LNCaP clone FGC (cell line): ENCODE measurements at regions not wholly inside any gene's neighbourhood (a gene's known extent, or its start where the extent isn't known, plus 50 kb on each side); places are given as distances from the start of the nearest gene placed in this dataset.

Experiments
- DNase-seq: peaks from one replicate; pipeline ENCODE4 v3.0.0-alpha.2; 2011; ENCODE audit warnings: low read depth
- H3K4me3 ChIP-seq: 2 replicates; pipeline ENCODE4 v1.5.1; 2011; ENCODE audit warnings: mild to moderate bottlenecking, low read depth, low read length, control low read depth
- TF ChIP-seq, protein P1 (sequence below): IDR thresholded peaks from 2 replicates; pipeline ENCODE4 v1.5.1; 2012; ENCODE audit warnings: mild to moderate bottlenecking; ENCODE audit not compliant: control insufficient read depth, insufficient read depth; ENCODE audit errors: extremely low read depth

DNA sequence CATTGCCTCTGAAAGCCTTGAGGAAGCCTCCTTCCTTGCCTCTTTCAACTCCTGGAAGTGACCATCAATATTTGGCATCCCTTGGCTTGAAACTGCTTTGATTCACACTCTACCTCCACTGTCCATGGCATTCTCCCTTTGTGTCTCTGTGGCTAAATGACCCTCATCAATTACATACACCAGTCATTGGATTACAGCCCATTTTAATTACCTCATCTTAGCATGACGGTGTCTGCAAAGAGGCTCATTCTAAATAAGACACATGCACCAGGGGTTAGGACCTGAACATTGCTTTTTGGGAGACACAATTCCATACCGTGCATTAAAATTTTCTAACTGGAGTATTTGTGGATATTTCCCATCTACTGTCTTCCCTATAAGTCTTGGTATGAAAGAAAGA lies 60.7 kb upstream of the FAM9A start:
- no peak for DNase-seq
- H3K4me3 ChIP-seq: no peak overlapping the region
- TF ChIP-seq, protein P1, sequence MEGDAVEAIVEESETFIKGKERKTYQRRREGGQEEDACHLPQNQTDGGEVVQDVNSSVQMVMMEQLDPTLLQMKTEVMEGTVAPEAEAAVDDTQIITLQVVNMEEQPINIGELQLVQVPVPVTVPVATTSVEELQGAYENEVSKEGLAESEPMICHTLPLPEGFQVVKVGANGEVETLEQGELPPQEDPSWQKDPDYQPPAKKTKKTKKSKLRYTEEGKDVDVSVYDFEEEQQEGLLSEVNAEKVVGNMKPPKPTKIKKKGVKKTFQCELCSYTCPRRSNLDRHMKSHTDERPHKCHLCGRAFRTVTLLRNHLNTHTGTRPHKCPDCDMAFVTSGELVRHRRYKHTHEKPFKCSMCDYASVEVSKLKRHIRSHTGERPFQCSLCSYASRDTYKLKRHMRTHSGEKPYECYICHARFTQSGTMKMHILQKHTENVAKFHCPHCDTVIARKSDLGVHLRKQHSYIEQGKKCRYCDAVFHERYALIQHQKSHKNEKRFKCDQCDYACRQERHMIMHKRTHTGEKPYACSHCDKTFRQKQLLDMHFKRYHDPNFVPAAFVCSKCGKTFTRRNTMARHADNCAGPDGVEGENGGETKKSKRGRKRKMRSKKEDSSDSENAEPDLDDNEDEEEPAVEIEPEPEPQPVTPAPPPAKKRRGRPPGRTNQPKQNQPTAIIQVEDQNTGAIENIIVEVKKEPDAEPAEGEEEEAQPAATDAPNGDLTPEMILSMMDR: no peak

DNA sequence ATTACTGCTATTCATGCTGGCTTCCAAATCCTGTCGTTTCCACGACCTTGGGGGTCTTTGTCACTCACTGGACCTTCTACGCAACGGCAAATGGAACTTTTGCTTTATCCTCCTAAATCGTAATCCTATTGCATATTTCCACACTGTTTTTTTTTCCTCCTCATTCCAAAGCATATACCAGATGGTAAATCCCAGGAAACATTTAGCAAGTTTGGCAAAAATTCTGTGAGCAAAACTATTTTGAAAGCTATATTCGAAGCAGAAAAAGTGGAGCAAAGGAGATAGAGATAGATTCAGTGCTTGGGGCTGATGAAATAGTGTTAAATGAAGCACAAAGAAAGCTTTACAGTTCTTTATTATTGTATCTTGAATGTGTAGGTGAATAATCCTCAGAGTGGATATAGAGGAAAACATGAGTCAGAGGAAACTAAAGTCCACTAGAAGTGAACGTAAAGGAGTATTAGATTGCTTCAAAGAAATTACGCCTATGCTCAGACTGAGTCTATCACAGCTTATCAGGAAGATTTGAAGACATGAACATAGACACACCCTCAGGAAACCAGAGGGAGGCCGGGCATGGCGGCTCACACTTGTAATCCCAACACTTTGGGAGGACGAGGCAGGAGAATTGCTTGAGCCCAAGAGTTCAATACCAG lies 50.2 kb upstream of the FAM9A start:
- TF ChIP-seq, protein P1: no peak

More for the DNA sequence above, 50.2 kb upstream of the FAM9A start:
- DNase-seq: no peak
- no peak overlapping the region for H3K4me3 ChIP-seq
